Gastrocnemius medialis (tissue), 4 donors: ENCODE measurements at regions not wholly inside any gene's neighbourhood (a gene's known extent, or its start where the extent isn't known, plus 50 kb on each side); places are given as distances from the start of the nearest gene placed in this dataset.
"Not testable (repeated sequence)": the region's sequence is repeated elsewhere in the genome, so short reads cannot be mapped to it uniquely, and the experiment has no call there.

Experiments
- POLR2A ChIP-seq, 2 donors: fragments of 450-650 bp; IDR thresholded peaks; one replicate each; pipeline ENCODE4 v1.6.1; 2017; ENCODE audit warnings: antibody characterized with exemption in 2 of 2, mild to moderate bottlenecking in 2 of 2, moderate library complexity in 2 of 2
- TF ChIP-seq, protein P1 (sequence below), 5 experiments: fragments of 450-650 bp in 3 of 5; fragments of 200-600 bp in 2 of 5; sonication (generic) in 2 of 5; IDR thresholded peaks in 4 of 5; conservative IDR thresholded peaks in 1 of 5; 1 replicate in 4 of 5; 2 replicates in 1 of 5; pipeline ENCODE4 v1.5.1; 2016 to 2019; ENCODE audit warnings: antibody characterized with exemption in 5 of 5, mild to moderate bottlenecking in 3 of 5, moderate library complexity in 3 of 5

- TF ChIP-seq, protein P1, sequence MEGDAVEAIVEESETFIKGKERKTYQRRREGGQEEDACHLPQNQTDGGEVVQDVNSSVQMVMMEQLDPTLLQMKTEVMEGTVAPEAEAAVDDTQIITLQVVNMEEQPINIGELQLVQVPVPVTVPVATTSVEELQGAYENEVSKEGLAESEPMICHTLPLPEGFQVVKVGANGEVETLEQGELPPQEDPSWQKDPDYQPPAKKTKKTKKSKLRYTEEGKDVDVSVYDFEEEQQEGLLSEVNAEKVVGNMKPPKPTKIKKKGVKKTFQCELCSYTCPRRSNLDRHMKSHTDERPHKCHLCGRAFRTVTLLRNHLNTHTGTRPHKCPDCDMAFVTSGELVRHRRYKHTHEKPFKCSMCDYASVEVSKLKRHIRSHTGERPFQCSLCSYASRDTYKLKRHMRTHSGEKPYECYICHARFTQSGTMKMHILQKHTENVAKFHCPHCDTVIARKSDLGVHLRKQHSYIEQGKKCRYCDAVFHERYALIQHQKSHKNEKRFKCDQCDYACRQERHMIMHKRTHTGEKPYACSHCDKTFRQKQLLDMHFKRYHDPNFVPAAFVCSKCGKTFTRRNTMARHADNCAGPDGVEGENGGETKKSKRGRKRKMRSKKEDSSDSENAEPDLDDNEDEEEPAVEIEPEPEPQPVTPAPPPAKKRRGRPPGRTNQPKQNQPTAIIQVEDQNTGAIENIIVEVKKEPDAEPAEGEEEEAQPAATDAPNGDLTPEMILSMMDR (IDR thresholded peaks at IDR 0.05 in 4 of 5, conservative IDR thresholded peaks at IDR 0.05 in 1 of 5): not testable (repeated sequence)
- TF ChIP-seq POLR2A (IDR thresholded peaks at IDR 0.05): not testable (repeated sequence)
Observed at GRCh38 chr14:89660625-89661233, 243.7 kb upstream of the FOXN3 start.
